AG20443 (cell line): ENCODE measurements at regions not wholly inside any gene's neighbourhood (a gene's known extent, or its start where the extent isn't known, plus 50 kb on each side); places are given as distances from the start of the nearest gene placed in this dataset.

Experiments used
- DNase-seq: peaks from one replicate; pipeline ENCODE4 v3.0.0; 2012; ENCODE audit warnings: low spot score, mixed read lengths

- no peak for DNase-seq
These were observed 142.1 kb upstream of the CMC1 start for GRCh38 chr3:28099296-28099695.

- no peak for DNase-seq
These were observed 139.7 kb upstream of the CMC1 start for GRCh38 chr3:28101705-28102104.

DNA sequence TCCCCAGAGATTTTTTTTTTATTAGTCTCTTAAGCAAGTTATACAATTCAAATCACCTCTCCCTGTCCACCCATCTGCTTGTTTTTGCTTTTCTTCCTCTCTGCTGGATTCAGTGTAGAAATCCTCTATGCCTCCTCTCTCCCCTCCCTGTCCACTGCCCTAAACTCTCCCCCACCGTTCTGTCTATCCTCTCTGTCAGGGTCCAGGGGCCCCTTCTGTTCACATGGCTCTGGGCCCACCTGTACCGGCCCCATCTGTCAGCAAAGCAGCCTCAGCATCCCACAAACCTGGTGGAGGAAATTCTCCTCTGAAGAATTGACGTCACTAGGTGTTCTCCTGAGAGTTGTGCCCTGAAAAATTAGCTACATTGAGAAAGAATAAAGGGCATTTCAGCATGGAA, 137.6 kb upstream of the CMC1 start:
- DNase-seq: no peak

- DNase-seq: no peak
These were observed 136.4 kb upstream of the CMC1 start for GRCh38 chr3:28104896-28105534.

DNA sequence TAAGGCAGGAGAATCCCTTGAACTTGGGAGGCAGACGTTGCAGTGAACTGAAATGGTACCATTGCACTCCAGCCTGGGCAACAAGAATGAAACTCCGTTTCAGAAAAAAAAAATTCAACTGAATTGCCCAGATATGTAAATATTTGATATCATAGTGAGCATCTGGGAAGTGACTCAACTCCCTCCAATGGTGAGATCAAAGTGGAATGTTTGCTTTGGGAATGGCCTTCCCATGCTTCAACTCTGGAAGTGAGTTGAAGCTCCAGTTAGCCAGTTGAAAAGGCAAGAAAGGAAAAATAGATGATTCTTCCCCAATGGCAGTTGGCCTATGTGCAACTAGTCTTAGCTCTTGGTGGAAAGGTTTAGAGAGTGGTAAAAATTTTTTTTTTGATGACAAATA, 131.6 kb upstream of the CMC1 start:
- DNase-seq: no peak

DNA sequence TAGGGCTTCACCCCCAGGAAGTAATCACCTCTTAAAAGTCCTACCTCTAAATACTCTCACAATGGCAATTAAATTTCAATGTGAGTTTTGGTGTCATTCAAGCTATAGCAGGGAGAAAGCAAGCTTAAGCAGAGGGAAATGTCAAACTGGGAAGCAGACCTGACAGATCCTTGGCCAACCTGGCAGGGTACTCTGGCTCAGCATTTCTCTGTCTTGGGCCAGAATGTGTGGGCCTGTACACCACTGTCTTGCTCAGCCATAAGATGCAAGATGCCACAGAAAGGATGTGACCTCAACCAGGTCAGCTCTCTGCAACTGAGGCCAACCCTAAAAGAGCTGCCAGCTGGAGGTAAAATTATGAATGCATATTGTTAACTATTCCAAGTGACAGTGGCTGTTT, 130.6 kb upstream of the CMC1 start:
- DNase-seq: no peak

DNA sequence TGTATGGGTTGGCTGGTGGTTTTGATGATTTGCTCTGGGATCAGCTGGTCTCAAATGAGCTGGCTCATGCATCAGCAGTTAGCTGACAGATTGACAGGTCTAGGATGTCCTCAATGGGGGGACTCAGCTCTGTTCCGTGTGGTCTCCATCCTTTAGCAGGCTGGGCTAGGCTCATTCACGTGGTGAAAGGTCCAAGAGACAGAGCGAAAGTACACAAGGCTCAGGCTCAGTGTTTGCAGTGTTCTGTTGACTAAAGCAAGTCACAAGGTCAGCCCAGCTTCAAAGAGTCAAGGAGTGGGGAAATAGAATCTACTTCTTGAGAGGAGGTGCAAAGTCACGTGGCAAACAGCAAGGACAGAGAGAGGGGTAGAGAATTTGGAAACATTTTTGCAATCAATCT, 126.5 kb upstream of the CMC1 start:
- no peak for DNase-seq

DNA sequence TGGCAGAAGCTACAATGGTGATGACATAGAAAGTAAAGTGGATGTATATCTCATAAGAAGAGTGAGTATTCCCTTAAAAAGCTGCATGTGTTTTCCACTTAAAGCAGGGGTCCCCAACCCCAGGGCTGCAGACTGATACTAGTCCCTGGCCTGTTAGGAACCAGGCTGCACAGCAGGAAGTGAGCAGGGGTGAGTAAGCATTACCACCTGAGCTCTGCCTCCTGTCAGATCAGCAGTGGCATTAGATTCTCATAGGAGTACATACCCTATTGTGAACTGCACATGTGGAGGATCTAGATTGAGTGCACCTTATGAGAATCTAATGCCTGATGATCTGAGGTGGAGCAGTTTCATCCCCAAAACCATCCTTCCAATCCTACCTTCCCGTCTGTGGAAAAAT, 126.1 kb upstream of the CMC1 start:
- DNase-seq: no peak

DNA sequence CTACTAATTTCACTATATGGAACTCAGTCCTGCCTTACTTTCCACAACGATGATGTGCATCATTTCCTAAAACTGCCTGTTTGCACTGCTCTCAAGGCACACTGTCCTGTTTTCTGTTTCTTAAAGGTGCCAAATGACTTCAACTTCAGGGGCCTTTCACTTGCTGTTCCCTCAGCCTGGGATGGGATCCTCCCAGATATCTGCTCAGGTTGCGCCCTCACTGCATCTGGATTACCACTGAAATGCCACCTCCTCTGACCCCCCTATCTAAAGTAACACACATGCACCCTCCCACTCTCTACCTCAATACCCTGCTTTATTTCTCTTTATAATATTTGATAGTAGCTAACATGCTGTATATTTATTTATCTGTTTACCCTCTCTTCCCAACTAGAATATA, 123.8 kb upstream of the CMC1 start:
- DNase-seq: no peak

DNA sequence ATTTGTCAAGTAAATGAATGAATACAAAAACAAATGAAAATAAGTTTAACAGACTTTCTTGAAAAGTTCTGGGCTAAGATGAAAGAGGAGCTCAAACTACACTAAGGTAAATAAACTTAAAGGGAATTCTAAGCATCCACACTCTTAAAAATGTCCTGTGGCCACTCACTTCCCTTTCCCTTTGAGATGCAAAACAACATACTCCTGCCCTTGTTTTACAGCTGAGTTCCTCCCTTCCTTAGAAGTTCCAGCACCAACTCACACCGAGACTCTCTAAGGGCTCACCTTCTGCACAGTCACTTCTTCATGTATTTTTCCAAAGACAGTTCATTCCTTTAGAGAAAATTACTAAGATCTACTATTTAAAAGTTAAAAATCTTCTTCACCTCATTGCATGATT, 123.3 kb upstream of the CMC1 start:
- no peak for DNase-seq

GRCh38 chr3:28122227-28122626, 119.2 kb upstream of the CMC1 start:
- no peak for DNase-seq

DNA sequence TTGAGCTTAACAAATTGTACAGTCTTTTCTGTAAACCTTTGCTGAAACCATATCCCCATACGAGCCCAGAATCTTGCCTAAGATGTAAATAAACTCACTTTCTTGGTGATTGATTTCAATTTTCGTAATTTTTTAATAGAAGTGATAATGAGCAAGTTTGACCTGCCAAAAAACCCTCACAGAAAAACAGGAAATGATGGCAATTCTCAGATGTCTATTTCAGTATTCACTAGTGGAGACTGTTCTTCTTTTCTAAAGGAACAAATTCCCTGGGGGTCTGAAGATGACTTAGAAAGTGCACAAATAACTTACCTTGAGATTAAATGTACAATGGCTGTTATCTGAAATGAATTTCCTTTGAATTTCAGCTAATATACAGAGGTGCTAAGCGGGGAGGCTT, 116.5 kb upstream of the CMC1 start:
- no peak for DNase-seq

DNA sequence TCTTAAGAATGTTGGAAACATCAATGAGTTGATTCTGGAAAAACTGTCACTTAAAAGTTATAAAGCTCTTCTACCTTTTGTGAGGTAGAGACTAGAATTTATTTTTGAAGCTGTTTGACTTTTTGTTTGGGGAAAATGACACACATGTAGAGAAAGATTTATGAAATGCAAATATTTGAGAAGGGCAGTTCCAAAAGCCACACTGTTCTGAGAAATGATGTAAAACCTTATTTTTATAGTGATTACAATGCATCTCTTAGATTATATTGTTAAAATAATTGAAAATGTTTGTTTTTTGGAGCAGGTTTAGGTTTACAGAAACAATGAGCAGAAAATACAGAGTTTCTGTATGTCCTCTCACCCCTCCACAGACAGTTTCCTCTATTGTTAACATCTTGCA, 116.1 kb upstream of the CMC1 start:
- DNase-seq: no peak

DNA sequence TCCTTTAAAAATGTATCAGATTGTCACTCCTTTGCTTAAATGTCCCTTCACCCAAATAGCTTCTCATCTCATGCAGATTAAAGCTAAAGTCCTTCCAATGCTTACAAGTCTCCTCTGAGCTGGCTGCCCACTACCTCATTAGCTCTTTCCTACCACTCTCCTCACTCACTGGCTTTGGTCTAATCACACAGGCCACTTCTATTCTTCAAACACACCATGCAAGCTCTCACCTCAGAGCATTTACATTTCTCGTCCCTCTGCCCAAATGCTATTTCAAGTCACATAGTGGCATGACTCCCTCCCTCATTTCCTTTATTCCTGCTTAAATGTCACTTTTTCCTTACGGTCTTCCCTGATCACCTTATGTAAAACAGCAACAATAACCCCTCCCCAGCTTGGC, 110.6 kb upstream of the CMC1 start:
- DNase-seq: no peak

GRCh38 chr3:28132941-28133340, 108.5 kb upstream of the CMC1 start:
- no peak for DNase-seq

DNA sequence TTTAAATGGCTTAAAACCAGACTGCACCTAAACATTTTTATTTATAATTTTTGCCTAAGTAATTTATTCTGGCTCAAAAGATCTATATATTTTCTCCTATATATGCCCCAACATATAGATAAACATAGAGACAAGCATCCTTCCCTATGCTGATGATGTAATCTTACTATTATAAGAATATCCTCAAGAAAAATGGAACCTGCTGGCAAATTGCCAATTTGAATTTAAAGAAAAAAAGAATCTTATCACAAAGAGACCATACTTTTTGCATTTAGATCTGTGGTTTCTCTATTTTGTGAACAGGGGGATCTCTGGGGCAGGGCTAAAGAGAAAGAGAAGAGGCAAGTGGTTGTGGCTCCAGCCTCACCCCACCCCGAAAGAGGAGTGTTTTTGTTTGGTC, 107.2 kb upstream of the CMC1 start:
- DNase-seq: no peak

DNA sequence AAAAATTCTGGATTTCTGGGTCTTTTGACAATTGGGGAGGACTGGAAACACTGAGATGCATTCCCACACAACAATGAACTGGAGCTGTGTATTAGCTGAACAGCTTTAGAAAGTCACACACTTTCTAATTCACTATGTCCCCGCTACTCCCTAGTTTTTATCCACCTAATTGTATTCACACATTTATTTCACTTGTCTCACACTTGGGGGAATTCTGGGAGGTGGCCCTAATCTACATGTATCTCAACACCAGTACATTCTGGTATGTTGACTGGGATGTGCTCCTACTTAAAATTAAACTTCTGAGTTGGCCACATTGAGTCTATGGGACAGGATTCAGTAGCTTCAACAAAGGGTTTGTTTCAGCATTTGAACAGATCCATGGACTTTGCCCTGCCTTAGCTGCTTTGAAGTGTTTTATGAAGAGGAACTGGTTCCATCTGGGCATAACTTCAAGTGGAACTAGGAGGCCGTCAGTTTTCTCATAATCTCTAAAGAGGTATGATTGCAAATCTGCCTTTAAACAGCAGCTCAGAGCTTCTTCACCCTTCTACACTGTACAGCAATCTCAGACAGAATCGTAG, 106.5 kb upstream of the CMC1 start:
- no peak for DNase-seq

- DNase-seq: no peak
These were observed 104.7 kb upstream of the CMC1 start for GRCh38 chr3:28136607-28137216.

DNA sequence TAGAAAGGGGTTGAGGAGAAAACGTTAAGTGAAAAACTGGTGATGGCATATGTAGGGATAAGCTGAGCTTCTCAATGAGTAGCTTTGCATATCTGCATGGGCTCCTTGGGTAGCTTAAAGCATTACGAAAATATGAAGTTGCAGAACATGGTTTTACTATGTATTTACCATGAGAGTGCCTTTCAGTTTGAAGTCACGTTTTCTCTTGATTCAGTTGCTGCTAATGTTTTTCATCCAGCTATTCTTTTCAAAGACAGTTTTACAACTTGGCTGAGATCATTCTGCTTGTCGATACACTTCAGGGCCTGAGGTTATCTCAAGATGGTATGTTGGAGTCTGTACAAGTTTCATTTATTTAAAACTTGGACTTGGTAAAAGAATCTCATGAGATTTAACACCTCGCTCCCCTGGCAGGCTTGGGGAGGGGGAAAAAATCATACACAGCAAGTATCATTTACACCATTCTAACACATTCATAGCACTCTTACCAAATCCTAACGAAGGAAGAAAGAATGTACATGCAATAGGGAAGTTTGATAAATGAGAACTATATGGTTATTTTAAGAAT, 103.3 kb upstream of the CMC1 start:
- no peak for DNase-seq

- no peak for DNase-seq
These were observed 102.1 kb upstream of the CMC1 start for GRCh38 chr3:28139288-28139687.

DNA sequence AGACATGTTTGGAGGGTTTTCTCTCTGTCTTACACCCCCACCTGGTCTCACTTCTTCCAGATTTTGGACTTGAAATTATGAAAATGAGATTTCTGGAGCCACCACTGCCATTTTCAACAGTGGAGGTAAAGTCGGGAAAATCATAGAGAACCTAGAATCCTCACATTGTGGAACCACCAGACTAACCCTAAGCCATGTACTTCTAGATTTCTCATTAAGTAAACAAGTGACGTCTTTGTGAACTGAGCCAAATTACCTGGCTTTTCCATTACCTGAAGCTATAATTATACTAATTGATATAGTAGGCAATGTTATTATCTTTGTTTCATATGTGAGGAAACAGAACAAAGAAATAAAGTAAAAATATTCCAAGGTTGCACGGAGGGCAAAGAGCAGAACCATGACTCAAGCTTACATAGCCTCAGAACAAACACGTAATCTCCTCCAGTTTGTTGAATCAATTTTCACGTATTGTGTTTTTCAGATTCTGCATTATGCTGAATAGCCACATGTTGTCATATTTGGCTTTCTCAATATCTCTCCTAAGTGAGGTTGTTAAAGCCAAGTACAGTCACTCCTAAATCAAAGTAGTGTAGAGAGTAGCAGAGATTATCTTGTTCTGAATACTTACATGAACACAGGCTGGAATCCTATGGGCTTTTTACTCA, 101.3 kb upstream of the CMC1 start:
- DNase-seq: no peak

GRCh38 chr3:28140664-28141063, 100.8 kb upstream of the CMC1 start:
- no peak for DNase-seq

DNA sequence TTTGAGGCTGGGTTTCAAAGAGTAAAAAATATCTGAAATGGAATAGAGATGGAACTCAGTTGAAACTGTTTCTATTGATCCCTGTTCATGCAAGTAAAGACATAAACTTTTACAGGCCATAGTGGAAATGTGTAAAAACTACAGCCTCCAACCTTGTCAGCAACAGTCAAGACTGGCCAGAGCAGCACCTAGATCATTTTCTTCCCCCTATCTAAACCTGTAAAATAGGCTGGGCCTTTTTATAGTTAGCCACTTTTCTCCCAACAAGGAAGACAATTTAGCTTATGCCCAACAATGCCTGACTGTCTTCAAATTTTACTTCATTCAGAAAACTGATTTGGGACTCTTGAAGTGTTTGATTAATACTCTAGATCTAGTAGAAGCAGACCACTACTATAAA, 91.5 kb upstream of the CMC1 start:
- DNase-seq: no peak
